ENCODE measurements at regions not wholly inside any gene's neighbourhood (a gene's known extent, or its start where the extent isn't known, plus 50 kb on each side); places are given as distances from the start of the nearest gene placed in this dataset.

DNA sequence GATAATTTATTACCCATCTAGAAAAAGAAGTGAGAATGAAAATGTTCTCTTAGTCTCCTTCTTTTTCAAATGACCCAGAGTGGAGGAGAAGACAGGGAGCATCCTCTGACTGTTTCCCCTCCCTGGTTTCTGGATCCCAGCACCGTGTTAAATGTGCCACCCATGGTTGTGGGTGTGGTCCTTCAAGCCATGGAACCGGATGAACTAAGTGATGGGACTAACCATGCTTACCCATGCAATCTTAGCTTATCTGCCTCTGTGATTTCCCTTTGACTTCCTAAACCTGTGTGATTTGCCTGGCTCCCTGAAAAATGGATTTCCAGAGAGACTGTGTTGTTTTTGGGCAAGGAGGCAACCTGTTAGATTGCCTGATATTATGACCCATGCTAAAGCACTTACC is 437.1 kb downstream of the MAGEB5 start:
- Histone ChIP-seq H3K27ac (no peak overlapping the region), H3K27me3 (replicated peaks in 1 of 7) (no peaks in the 10 kb centered on the region), H3K36me3 (no peaks in the 10 kb centered on the region), H3K4me3 (no peak overlapping the region), H3K9me3 (peaks cover 2 to 39% (median 27%) of the 10 kb centered on the region in 8 donors), H3K4me1 (no peaks in the 10 kb centered on the region)
- 82 to 100% (median 90%) methylated on average over 1 to 2 of the region's 2 CpGs for whole genome bisulfite sequencing, 5 donors
- intact Hi-C loops (cut with DNase I; ENCODE audit: low total_unique reads): no loop called here
- TF ChIP-seq POLR2AphosphoS5 (IDR thresholded peaks at IDR 0.05): no peak
- TF ChIP-seq, protein P1, sequence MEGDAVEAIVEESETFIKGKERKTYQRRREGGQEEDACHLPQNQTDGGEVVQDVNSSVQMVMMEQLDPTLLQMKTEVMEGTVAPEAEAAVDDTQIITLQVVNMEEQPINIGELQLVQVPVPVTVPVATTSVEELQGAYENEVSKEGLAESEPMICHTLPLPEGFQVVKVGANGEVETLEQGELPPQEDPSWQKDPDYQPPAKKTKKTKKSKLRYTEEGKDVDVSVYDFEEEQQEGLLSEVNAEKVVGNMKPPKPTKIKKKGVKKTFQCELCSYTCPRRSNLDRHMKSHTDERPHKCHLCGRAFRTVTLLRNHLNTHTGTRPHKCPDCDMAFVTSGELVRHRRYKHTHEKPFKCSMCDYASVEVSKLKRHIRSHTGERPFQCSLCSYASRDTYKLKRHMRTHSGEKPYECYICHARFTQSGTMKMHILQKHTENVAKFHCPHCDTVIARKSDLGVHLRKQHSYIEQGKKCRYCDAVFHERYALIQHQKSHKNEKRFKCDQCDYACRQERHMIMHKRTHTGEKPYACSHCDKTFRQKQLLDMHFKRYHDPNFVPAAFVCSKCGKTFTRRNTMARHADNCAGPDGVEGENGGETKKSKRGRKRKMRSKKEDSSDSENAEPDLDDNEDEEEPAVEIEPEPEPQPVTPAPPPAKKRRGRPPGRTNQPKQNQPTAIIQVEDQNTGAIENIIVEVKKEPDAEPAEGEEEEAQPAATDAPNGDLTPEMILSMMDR (IDR thresholded peaks at IDR 0.05 in 8 of 11, conservative IDR thresholded peaks at IDR 0.05 in 3 of 11): no peak
- no peak for TF ChIP-seq POLR2A (IDR thresholded peaks at IDR 0.05)
- no peak for DNase-seq

DNA sequence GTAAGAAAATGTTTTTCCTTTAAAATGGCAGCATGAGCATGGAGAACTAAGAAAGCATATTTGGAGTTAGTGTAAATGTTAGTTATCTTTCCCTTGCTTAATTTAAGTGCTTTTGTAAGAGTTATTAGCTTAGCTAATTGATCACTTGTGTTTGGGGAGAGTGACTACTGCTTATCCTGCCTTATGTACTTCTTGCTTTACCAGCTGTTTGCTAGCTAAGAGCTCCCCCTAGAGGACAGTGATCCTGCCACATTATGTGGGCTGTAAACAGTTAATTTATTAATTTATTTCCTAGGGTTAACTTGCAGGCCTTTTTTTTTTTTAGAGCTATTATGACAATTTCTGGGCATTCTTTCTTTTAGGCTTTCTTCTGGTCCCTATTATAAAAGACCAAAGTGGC is 435.8 kb downstream of the MAGEB5 start:
- H3K4me1 ChIP-seq: no peaks in the 10 kb centered on the region
- TF ChIP-seq POLR2AphosphoS5 (IDR thresholded peaks at IDR 0.05) (no peak), POLR2A (IDR thresholded peaks at IDR 0.05) (no peak)
- TF ChIP-seq, protein P1 (IDR thresholded peaks at IDR 0.05 in 8 of 11, conservative IDR thresholded peaks at IDR 0.05 in 3 of 11): no peak
- intact Hi-C loops (cut with DNase I; ENCODE audit: low total_unique reads): no loop called here
- no peaks in the 10 kb centered on the region for H3K36me3 ChIP-seq
- H3K4me3 ChIP-seq: no peak overlapping the region
- peaks cover 2 to 39% (median 27%) of the 10 kb centered on the region in 8 donors for H3K9me3 ChIP-seq
- no peak overlapping the region for H3K27ac ChIP-seq
- no peaks in the 10 kb centered on the region for H3K27me3 ChIP-seq (replicated peaks in 1 of 7)
- DNase-seq: no peak

DNA sequence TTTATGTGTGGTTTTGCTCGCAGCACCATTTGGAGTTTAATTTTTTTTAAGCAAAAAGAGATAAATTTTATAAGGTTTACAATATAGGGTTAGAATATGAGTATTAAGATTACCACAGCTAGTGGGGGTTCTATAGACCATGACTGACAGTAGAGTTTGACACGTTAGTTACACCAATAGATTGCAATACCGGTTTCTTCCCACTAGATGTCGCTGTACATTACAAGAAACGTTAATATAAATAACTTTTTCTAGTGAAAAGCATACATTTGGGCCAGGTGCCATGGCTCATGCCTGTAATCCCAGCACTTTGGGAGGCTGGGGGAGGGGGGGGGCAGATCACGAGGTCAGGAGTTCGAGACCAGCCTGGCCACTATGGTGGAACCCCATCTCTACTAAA is 433.6 kb downstream of the MAGEB5 start:
- Histone ChIP-seq H3K4me3 (no peak overlapping the region), H3K9me3 (peaks cover 2 to 36% (median 23%) of the 10 kb centered on the region in 8 donors), H3K27ac (no peak overlapping the region), H3K4me1 (no peaks in the 10 kb centered on the region), H3K36me3 (no peaks in the 10 kb centered on the region), H3K27me3 (replicated peaks in 1 of 7) (no peaks in the 10 kb centered on the region)
- TF ChIP-seq, protein P1 (IDR thresholded peaks at IDR 0.05 in 8 of 11, conservative IDR thresholded peaks at IDR 0.05 in 3 of 11): peak in 7 of 11 experiments; percentile 6 to 59 (median 42)
- no peak for TF ChIP-seq POLR2AphosphoS5 (IDR thresholded peaks at IDR 0.05)
- no peak for DNase-seq
- 26 to 53% (median 34%) methylated on average over 5 to 7 of the region's 7 CpGs for WGBS, 5 donors
- intact Hi-C loops (cut with DNase I; ENCODE audit: low total_unique reads): no loop called here

DNA sequence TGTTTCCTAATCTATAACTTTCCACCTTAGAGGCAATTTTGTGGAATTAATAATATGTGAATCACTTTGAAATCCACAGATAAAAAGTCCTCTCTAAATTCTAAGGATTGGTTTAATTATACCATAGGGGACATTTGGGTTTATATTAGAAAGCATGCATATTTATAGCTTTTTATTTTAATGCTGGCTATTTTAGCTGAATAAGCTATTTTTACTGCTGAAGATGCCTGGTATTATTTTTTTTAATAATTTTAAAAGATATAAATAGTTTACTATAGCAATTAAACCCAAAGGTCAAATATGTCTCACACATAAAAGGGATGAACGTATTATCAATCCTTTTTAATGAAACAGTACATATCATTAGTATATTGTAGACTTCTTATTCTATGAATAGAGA is 415.4 kb downstream of the MAGEB5 start:
- TF ChIP-seq POLR2A (IDR thresholded peaks at IDR 0.05) (no peak), POLR2AphosphoS5 (IDR thresholded peaks at IDR 0.05) (no peak)
- TF ChIP-seq, protein P1 (IDR thresholded peaks at IDR 0.05 in 8 of 11, conservative IDR thresholded peaks at IDR 0.05 in 3 of 11): no peak
- intact Hi-C loops (cut with DNase I; ENCODE audit: low total_unique reads): no loop called here
- 53 to 84% (median 68%) methylated on average over 1 of the region's 1 CpG for WGBS, 5 donors

More for the DNA sequence above, 415.4 kb downstream of the MAGEB5 start:
- DNase-seq: no peak
- Histone ChIP-seq H3K27me3 (replicated peaks in 1 of 7) (no peaks in the 10 kb centered on the region), H3K9me3 (no peaks in the 10 kb centered on the region), H3K36me3 (no peaks in the 10 kb centered on the region), H3K4me3 (no peak overlapping the region), H3K27ac (no peak overlapping the region), H3K4me1 (no peaks in the 10 kb centered on the region)
